CD8-positive, alpha-beta memory T cell (primary cell): ENCODE measurements at regions not wholly inside any gene's neighbourhood (a gene's known extent, or its start where the extent isn't known, plus 50 kb on each side); places are given as distances from the start of the nearest gene placed in this dataset.

Source experiments
- CTCF ChIA-PET: fragments of 350-600 bp; sonication (Branson Sonifier 250); formaldehyde crosslinking; loops from one replicate; lab custom pipeline; 2021; ENCODE audit warnings: antibody characterized with exemption; lab: Charles Lee
- POLR2A ChIA-PET: fragments of 350-600 bp; sonication (Branson Sonifier 250); formaldehyde crosslinking; loops from one replicate; lab custom pipeline; 2021; ENCODE audit warnings: antibody characterized with exemption; lab: Charles Lee
- DNase-seq, 5 donors: peaks; one replicate each; pipeline versions ENCODE4 v3.0.0 to v3.0.0-alpha.2; 2020 to 2022; ENCODE audit warnings: mixed read lengths in 1 of 5
- H3K27ac ChIP-seq: one replicate; pipeline ENCODE4 v1.7.0; 2013; ENCODE audit warnings: low read depth, mild to moderate bottlenecking, low read length, moderate library complexity
- H3K27me3 ChIP-seq: 2 replicates; pipeline ENCODE4 v1.7.0; 2013; ENCODE audit warnings: low read length, mild to moderate bottlenecking; ENCODE audit not compliant: insufficient read depth, poor library complexity, severe bottlenecking
- H3K36me3 ChIP-seq: 2 replicates; pipeline ENCODE4 v1.7.0; 2013; ENCODE audit warnings: mild to moderate bottlenecking, low read length, moderate library complexity; ENCODE audit not compliant: insufficient read depth
- H3K4me1 ChIP-seq: 2 replicates; pipeline ENCODE4 v1.7.0; 2013; ENCODE audit warnings: mild to moderate bottlenecking, low read length, moderate library complexity; ENCODE audit not compliant: insufficient read depth
- H3K4me3 ChIP-seq: 2 replicates; pipeline ENCODE4 v1.7.0; 2013; ENCODE audit warnings: mild to moderate bottlenecking, low read length
- H3K9me3 ChIP-seq: 2 replicates; pipeline ENCODE4 v1.7.0; 2013; ENCODE audit warnings: mild to moderate bottlenecking, low read length
- H3K27ac Mint-ChIP-seq, 8 donors: one replicate each; pipeline ENCODE4 v1.8.0; 2020 to 2021; ENCODE audit warnings: mixed read lengths in 8 of 8, mild to moderate bottlenecking in 6 of 8, inconsistent platforms in 3 of 8, moderate library complexity in 3 of 8
- H3K27me3 Mint-ChIP-seq, 2 donors: one replicate each; pipeline ENCODE4 v1.8.0; 2020 to 2021; ENCODE audit warnings: mixed read lengths in 2 of 2, mild to moderate bottlenecking in 1 of 2, moderate library complexity in 1 of 2
- H3K36me3 Mint-ChIP-seq, 3 donors: one replicate each; pipeline ENCODE4 v1.8.0; 2020 to 2021; ENCODE audit warnings: mixed read lengths in 3 of 3, inconsistent platforms in 1 of 3, mild to moderate bottlenecking in 1 of 3
- H3K4me1 Mint-ChIP-seq, 3 donors: one replicate each; pipeline ENCODE4 v1.8.0; 2020 to 2021; ENCODE audit warnings: mixed read lengths in 3 of 3, inconsistent platforms in 1 of 3, mild to moderate bottlenecking in 1 of 3
- H3K4me3 Mint-ChIP-seq, 7 donors: one replicate each; pipeline ENCODE4 v1.8.0; 2020 to 2021; ENCODE audit warnings: mixed read lengths in 7 of 7, mild to moderate bottlenecking in 6 of 7, moderate library complexity in 4 of 7, inconsistent platforms in 2 of 7
- H3K9me3 Mint-ChIP-seq, 5 donors: one replicate each; pipeline ENCODE4 v1.8.0; 2020 to 2022; ENCODE audit warnings: mixed read lengths in 5 of 5, mild to moderate bottlenecking in 3 of 5, moderate library complexity in 2 of 5, inconsistent platforms in 1 of 5

GRCh38 chrX:63993936-63994335 is 208.9 kb upstream of the ARHGEF9 start:
- POLR2A ChIA-PET = no interaction called here
- Histone ChIP-seq H3K27ac (no peak overlapping the region), H3K9me3 (no peaks in the 10 kb centered on the region), H3K4me3 (no peak overlapping the region), H3K4me1 (no peaks in the 10 kb centered on the region), H3K36me3 (no peaks in the 10 kb centered on the region), H3K27me3 (no peaks in the 10 kb centered on the region)
- Mint-ChIP-seq H3K27me3 (peaks cover 0 to 1% of the 10 kb centered on the region in 2 donors), H3K36me3 (no peaks in the 10 kb centered on the region), H3K27ac (no peak overlapping the region), H3K4me3 (no peak overlapping the region), H3K4me1 (no peaks in the 10 kb centered on the region), H3K9me3 (peaks cover 5 to 22% (median 9%) of the 10 kb centered on the region in 5 donors)
- no peak for DNase-seq
- CTCF ChIA-PET = no interaction called here

GRCh38 chrX:63985906-63986305 is 200.9 kb upstream of the ARHGEF9 start:
- H3K36me3 Mint-ChIP-seq = no peaks in the 10 kb centered on the region
- DNase-seq = no peak
- no peak overlapping the region for H3K27ac ChIP-seq
- no peak overlapping the region for H3K4me3 Mint-ChIP-seq
- H3K4me1 ChIP-seq = no peaks in the 10 kb centered on the region
- no peak overlapping the region for H3K4me3 ChIP-seq
- H3K9me3 ChIP-seq = no peaks in the 10 kb centered on the region
- H3K36me3 ChIP-seq = no peaks in the 10 kb centered on the region
- ChIA-PET CTCF (no interaction called here), POLR2A (no interaction called here)
- H3K27ac Mint-ChIP-seq = no peak overlapping the region
- no peaks in the 10 kb centered on the region for H3K4me1 Mint-ChIP-seq
- no peaks in the 10 kb centered on the region for H3K27me3 ChIP-seq
- H3K9me3 Mint-ChIP-seq = peaks cover under 1 to 32% (median 11%) of the 10 kb centered on the region in 5 donors
- H3K27me3 Mint-ChIP-seq = peaks cover 0 to 5% of the 10 kb centered on the region in 2 donors

GRCh38 chrX:63979480-63979879 is 194.5 kb upstream of the ARHGEF9 start:
- H3K27ac Mint-ChIP-seq = no peak overlapping the region
- H3K36me3 Mint-ChIP-seq = no peaks in the 10 kb centered on the region
- H3K27me3 Mint-ChIP-seq = peaks cover 0 to 2% of the 10 kb centered on the region in 2 donors
- Histone ChIP-seq H3K27ac (no peak overlapping the region), H3K27me3 (no peaks in the 10 kb centered on the region), H3K36me3 (no peaks in the 10 kb centered on the region), H3K4me1 (no peaks in the 10 kb centered on the region), H3K9me3 (no peaks in the 10 kb centered on the region), H3K4me3 (no peak overlapping the region)
- POLR2A ChIA-PET = no interaction called here
- H3K4me3 Mint-ChIP-seq = no peak overlapping the region
- H3K4me1 Mint-ChIP-seq = no peaks in the 10 kb centered on the region
- CTCF ChIA-PET = no interaction called here
- H3K9me3 Mint-ChIP-seq = peaks cover 8 to 18% (median 17%) of the 10 kb centered on the region in 5 donors
- no peak for DNase-seq

GRCh38 chrX:63967551-63967950 is 182.5 kb upstream of the ARHGEF9 start:
- Mint-ChIP-seq H3K27me3 (no peaks in the 10 kb centered on the region), H3K27ac (no peak overlapping the region), H3K4me1 (no peaks in the 10 kb centered on the region), H3K4me3 (no peak overlapping the region), H3K36me3 (no peaks in the 10 kb centered on the region), H3K9me3 (peaks cover 0 to 12% (median 4%) of the 10 kb centered on the region in 5 donors)
- no peak for DNase-seq
- H3K36me3 ChIP-seq = no peaks in the 10 kb centered on the region
- H3K27me3 ChIP-seq = no peaks in the 10 kb centered on the region
- H3K4me1 ChIP-seq = no peaks in the 10 kb centered on the region
- CTCF ChIA-PET = no interaction called here
- POLR2A ChIA-PET = no interaction called here
- H3K9me3 ChIP-seq = no peaks in the 10 kb centered on the region
- no peak overlapping the region for H3K27ac ChIP-seq
- no peak overlapping the region for H3K4me3 ChIP-seq

GRCh38 chrX:63963095-63963784 is 178.2 kb upstream of the ARHGEF9 start:
- Mint-ChIP-seq H3K4me3 (no peak overlapping the region), H3K27me3 (no peaks in the 10 kb centered on the region), H3K4me1 (no peaks in the 10 kb centered on the region), H3K36me3 (no peaks in the 10 kb centered on the region), H3K9me3 (peaks cover 0 to 11% (median 5%) of the 10 kb centered on the region in 5 donors), H3K27ac (no peak overlapping the region)
- Histone ChIP-seq H3K27ac (no peak overlapping the region), H3K27me3 (no peaks in the 10 kb centered on the region), H3K36me3 (no peaks in the 10 kb centered on the region), H3K9me3 (no peaks in the 10 kb centered on the region), H3K4me3 (no peak overlapping the region), H3K4me1 (no peaks in the 10 kb centered on the region)
- ChIA-PET POLR2A (no interaction called here), CTCF (no interaction called here)
- DNase-seq = no peak

- H3K27me3 Mint-ChIP-seq = peaks cover 0 to 2% of the 10 kb centered on the region in 2 donors
- CTCF ChIA-PET = no interaction called here
- no peaks in the 10 kb centered on the region for H3K36me3 ChIP-seq
These were observed 176.9 kb upstream of the ARHGEF9 start for GRCh38 chrX:63961964-63962363.

GRCh38 chrX:63959975-63960374 is 175.0 kb upstream of the ARHGEF9 start:
- H3K4me3 ChIP-seq = no peak overlapping the region
- Mint-ChIP-seq H3K4me1 (no peaks in the 10 kb centered on the region), H3K4me3 (no peak overlapping the region), H3K27me3 (peaks cover 0 to 5% of the 10 kb centered on the region in 2 donors), H3K9me3 (peaks cover 0 to 13% (median 7%) of the 10 kb centered on the region in 5 donors), H3K36me3 (no peaks in the 10 kb centered on the region), H3K27ac (no peak overlapping the region)
- no peaks in the 10 kb centered on the region for H3K27me3 ChIP-seq
- H3K9me3 ChIP-seq = no peaks in the 10 kb centered on the region
- H3K36me3 ChIP-seq = no peaks in the 10 kb centered on the region
- no peak overlapping the region for H3K27ac ChIP-seq
- ChIA-PET POLR2A (no interaction called here), CTCF (no interaction called here)
- DNase-seq = no peak
- H3K4me1 ChIP-seq = no peaks in the 10 kb centered on the region

More at GRCh38 chrX:63961964-63962363, 176.9 kb upstream of the ARHGEF9 start:
- H3K4me3 ChIP-seq = no peak overlapping the region
- H3K9me3 Mint-ChIP-seq = peaks cover 0 to 13% (median 5%) of the 10 kb centered on the region in 5 donors
- no peaks in the 10 kb centered on the region for H3K4me1 Mint-ChIP-seq
- POLR2A ChIA-PET = no interaction called here
- no peak overlapping the region for H3K27ac ChIP-seq
- H3K27me3 ChIP-seq = no peaks in the 10 kb centered on the region
- H3K27ac Mint-ChIP-seq = no peak overlapping the region
- DNase-seq = no peak
- H3K36me3 Mint-ChIP-seq = no peaks in the 10 kb centered on the region
- H3K4me3 Mint-ChIP-seq = no peak overlapping the region
- no peaks in the 10 kb centered on the region for H3K4me1 ChIP-seq
- no peaks in the 10 kb centered on the region for H3K9me3 ChIP-seq

- Mint-ChIP-seq H3K4me3 (no peak overlapping the region), H3K27ac (no peak overlapping the region), H3K4me1 (no peaks in the 10 kb centered on the region), H3K27me3 (peaks cover 0 to 5% of the 10 kb centered on the region in 2 donors), H3K36me3 (peaks cover 0 to 6% (median 0%) of the 10 kb centered on the region in 3 donors), H3K9me3 (peaks cover 7 to 21% (median 11%) of the 10 kb centered on the region in 5 donors)
- Histone ChIP-seq H3K4me3 (no peak overlapping the region), H3K27ac (no peak overlapping the region), H3K9me3 (no peaks in the 10 kb centered on the region), H3K27me3 (no peaks in the 10 kb centered on the region), H3K4me1 (no peaks in the 10 kb centered on the region), H3K36me3 (no peaks in the 10 kb centered on the region)
- no peak for DNase-seq
- CTCF ChIA-PET = no interaction called here
- POLR2A ChIA-PET = no interaction called here
These were observed 173.3 kb upstream of the ARHGEF9 start for GRCh38 chrX:63958134-63958865.
